ENCODE measurements at regions not wholly inside any gene's neighbourhood (a gene's known extent, or its start where the extent isn't known, plus 50 kb on each side); places are given as distances from the start of the nearest gene placed in this dataset.

GRCh38 chr11:92531065-92531739, 306.6 kb downstream of the FAT3 start:
- intact Hi-C loops (cut with DNase I): no loop called here
- Histone ChIP-seq H3K4me3 (no peak overlapping the region), H3K27me3 (no peaks in the 10 kb centered on the region), H3K27ac (no peak overlapping the region), H3K4me1 (no peaks in the 10 kb centered on the region), H3K36me3 (replicated peaks in 1 of 2; ENCODE audit: insufficient read depth in 1 of 2, low read depth in 2 of 2) (no peaks in the 10 kb centered on the region), H3K9me3 (no peaks in the 10 kb centered on the region)
- 76 to 89% methylated on average over 7 of the region's 7 CpGs for WGBS, 2 donors
- no peak for TF ChIP-seq CTCF (IDR thresholded peaks at IDR 0.05)
- no peak for TF ChIP-seq POLR2A (IDR thresholded peaks at IDR 0.05)
- DNase-seq: no peak
- no peak for ATAC-seq

DNA sequence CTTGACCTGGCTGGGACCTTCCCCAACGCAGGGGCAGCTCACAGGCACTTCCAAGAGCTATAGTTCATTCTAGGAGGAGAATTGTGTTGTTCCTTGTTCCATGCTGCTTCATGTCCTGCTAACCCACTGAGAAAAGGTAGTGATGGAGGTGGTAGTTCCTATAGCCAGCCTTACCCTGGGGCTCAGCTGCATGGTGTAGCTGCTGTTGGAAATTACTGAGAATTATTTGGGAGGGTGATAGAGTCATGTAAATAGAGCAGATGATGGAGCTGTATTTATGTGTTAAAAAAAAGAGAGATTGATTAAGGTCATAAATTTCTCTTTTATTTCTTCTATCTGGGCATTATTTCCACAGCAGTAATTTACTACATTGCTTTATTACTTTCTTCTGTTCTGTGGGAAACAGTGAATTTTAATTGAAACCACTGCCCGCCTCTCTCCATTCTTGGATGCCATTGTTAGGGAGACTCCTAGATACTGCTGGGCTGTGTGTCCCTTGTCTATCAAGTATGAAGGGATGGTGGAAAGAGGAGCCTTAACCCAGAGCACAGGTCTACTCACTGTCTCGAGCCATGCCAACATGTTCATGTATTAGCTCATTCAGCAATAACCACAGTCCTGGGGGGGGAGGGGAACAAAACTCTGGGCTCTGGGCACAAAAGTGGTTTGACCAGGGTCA, 309.2 kb downstream of the FAT3 start:
- Histone ChIP-seq H3K4me3 (no peak overlapping the region), H3K9me3 (no peaks in the 10 kb centered on the region), H3K36me3 (replicated peaks in 1 of 2; ENCODE audit: insufficient read depth in 1 of 2, low read depth in 2 of 2) (no peaks in the 10 kb centered on the region), H3K27me3 (no peaks in the 10 kb centered on the region), H3K4me1 (no peaks in the 10 kb centered on the region), H3K27ac (no peak overlapping the region)
- TF ChIP-seq CTCF (IDR thresholded peaks at IDR 0.05) (no peak), POLR2A (IDR thresholded peaks at IDR 0.05) (no peak)
- ATAC-seq (no peak), DNase-seq (no peak)
- 62 to 80% methylated on average over 3 of the region's 3 CpGs for WGBS, 2 donors
- intact Hi-C loops (cut with DNase I): no loop called here

- no peak for TF ChIP-seq POLR2A (IDR thresholded peaks at IDR 0.05)
- H3K4me1 ChIP-seq: no peaks in the 10 kb centered on the region
- no peaks in the 10 kb centered on the region for H3K9me3 ChIP-seq
- no peak overlapping the region for H3K27ac ChIP-seq
- DNase-seq: no peak
- intact Hi-C loops (cut with DNase I): no loop called here
- WGBS, 2 donors: 70 to 81% methylated on average over 4 of the region's 4 CpGs
- no peaks in the 10 kb centered on the region for H3K27me3 ChIP-seq
- no peaks in the 10 kb centered on the region for H3K36me3 ChIP-seq (replicated peaks in 1 of 2; ENCODE audit: insufficient read depth in 1 of 2, low read depth in 2 of 2)
- ATAC-seq: no peak
- H3K4me3 ChIP-seq: no peak overlapping the region
These were observed 312.3 kb downstream of the FAT3 start for GRCh38 chr11:92536883-92537282.

GRCh38 chr11:92540096-92540495, 315.5 kb downstream of the FAT3 start:
- ATAC-seq (no peak), DNase-seq (no peak)
- Histone ChIP-seq H3K27ac (no peak overlapping the region), H3K9me3 (no peaks in the 10 kb centered on the region), H3K4me1 (no peaks in the 10 kb centered on the region), H3K36me3 (replicated peaks in 1 of 2; ENCODE audit: insufficient read depth in 1 of 2, low read depth in 2 of 2) (no peaks in the 10 kb centered on the region), H3K27me3 (no peaks in the 10 kb centered on the region), H3K4me3 (no peak overlapping the region)
- TF ChIP-seq POLR2A (IDR thresholded peaks at IDR 0.05) (no peak), CTCF (IDR thresholded peaks at IDR 0.05) (no peak)
- intact Hi-C loops (cut with DNase I): no loop called here
- WGBS, 2 donors: 85 to 89% methylated on average over 4 of the region's 4 CpGs

GRCh38 chr11:92545906-92546471, 321.4 kb downstream of the FAT3 start:
- TF ChIP-seq POLR2A (IDR thresholded peaks at IDR 0.05) (no peak), CTCF (IDR thresholded peaks at IDR 0.05) (no peak)
- intact Hi-C loops (cut with DNase I): no loop called here
- Histone ChIP-seq H3K9me3 (no peaks in the 10 kb centered on the region), H3K4me3 (no peak overlapping the region), H3K27ac (no peak overlapping the region), H3K36me3 (replicated peaks in 1 of 2; ENCODE audit: insufficient read depth in 1 of 2, low read depth in 2 of 2) (no peaks in the 10 kb centered on the region), H3K27me3 (no peaks in the 10 kb centered on the region), H3K4me1 (peaks cover 4% of the 10 kb centered on the region)
- 61 to 67% methylated on average over 6 of the region's 6 CpGs for WGBS, 2 donors
- DNase-seq (no peak), ATAC-seq (no peak)

Data from body of pancreas (tissue), 4 donors.